ENCODE measurements at regions not wholly inside any gene's neighbourhood (a gene's known extent, or its start where the extent isn't known, plus 50 kb on each side); places are given as distances from the start of the nearest gene placed in this dataset.

GRCh38 chr11:11157185-11157584 is 195.9 kb downstream of the CSNK2A3 start:
- ATAC-seq (replicated peaks in 1 of 4) (peak; percentile 56 to 79 (median 64)), DNase-seq (peak; percentile 27 to 79 (median 59))
- Histone ChIP-seq H3K4me3 (ENCODE audit: control insufficient read depth in 1 of 2, extremely low read depth in 1 of 2, low read length in 1 of 2) (no peak overlapping the region), H3K9me3 (no peaks in the 10 kb centered on the region), H3K36me3 (ENCODE audit: control insufficient read depth in 2 of 2, extremely low read depth in 1 of 2, insufficient read depth in 1 of 2, low read length in 1 of 2) (peaks cover 0 to 2% of the 10 kb centered on the region in 2 donors), H3K27me3 (replicated peaks in 1 of 2; ENCODE audit: control insufficient read depth in 2 of 2, extremely low read depth in 1 of 2, insufficient read depth in 2 of 2, low read length in 1 of 2) (no peaks in the 10 kb centered on the region), H3K27ac (ENCODE audit: low read length) (no peak overlapping the region), H3K4me1 (ENCODE audit: control insufficient read depth in 1 of 2, extremely low read depth in 1 of 2, insufficient read depth in 2 of 2, low read length in 2 of 2) (peaks cover 6 to 32% of the 10 kb centered on the region in 2 experiments)
- Mint-ChIP-seq H3K27ac (peak overlapping the region; percentile 90 to 92), H3K4me1 (peaks cover 27 to 44% (median 35%) of the 10 kb centered on the region in 3 donors), H3K4me3 (peak overlapping the region in 1 of 3 donors; percentile 74), H3K9me3 (no peaks in the 10 kb centered on the region), H3K36me3 (peaks cover 17% of the 10 kb centered on the region), H3K27me3 (peaks cover 0 to 4% of the 10 kb centered on the region in 2 donors)
- CTCF ChIA-PET = interaction anchor here (0.6 to 5.6 kb wide), 11 partner anchors 9 to 630 kb away, joined by 3 to 57 read pairs (median 5); no protein-coding TSS in a partner anchor
- WGBS (ENCODE audit: insufficient coverage) = 78% methylated on average over 5 of the region's 7 CpGs
- POLR2A ChIA-PET = interaction anchor here in 1 of 2 donors (1.3 kb wide), 1 partner anchor 120 kb away, joined by 4 read pairs; no protein-coding TSS in a partner anchor

- Mint-ChIP-seq H3K27ac (peak overlapping the region; percentile 90 to 92), H3K36me3 (peaks cover 23% of the 10 kb centered on the region), H3K4me1 (peaks cover 33 to 52% (median 45%) of the 10 kb centered on the region in 3 donors), H3K9me3 (no peaks in the 10 kb centered on the region), H3K4me3 (peak overlapping the region; percentile 74 to 86 (median 78)), H3K27me3 (no peaks in the 10 kb centered on the region)
- peaks cover 6 to 32% of the 10 kb centered on the region in 2 experiments for H3K4me1 ChIP-seq (ENCODE audit: control insufficient read depth in 1 of 2, extremely low read depth in 1 of 2, insufficient read depth in 2 of 2, low read length in 2 of 2)
- 71% methylated on average over 31 of the region's 33 CpGs for WGBS (ENCODE audit: insufficient coverage)
- ATAC-seq (replicated peaks in 1 of 4) (peak; percentile 74 to 80 (median 78)), DNase-seq (peak in 34 of 35 experiments; percentile 21 to 70 (median 49))
- ChIA-PET POLR2A (interaction anchor here in 1 of 2 donors (0.5 to 0.6 kb wide), 2 partner anchors 352 to 662 kb away, joined by 3 to 5 read pairs; no protein-coding TSS in a partner anchor), CTCF (interaction anchor here (0.6 to 5.6 kb wide), 11 partner anchors 8 to 128 kb away, joined by 3 to 57 read pairs (median 5); no protein-coding TSS in a partner anchor)
- H3K4me3 ChIP-seq (ENCODE audit: control insufficient read depth in 1 of 2, extremely low read depth in 1 of 2, low read length in 1 of 2) = peak overlapping the region; percentile 35 to 44
- no peaks in the 10 kb centered on the region for H3K9me3 ChIP-seq
- H3K36me3 ChIP-seq (ENCODE audit: control insufficient read depth in 2 of 2, extremely low read depth in 1 of 2, insufficient read depth in 1 of 2, low read length in 1 of 2) = peaks cover 0 to 2% of the 10 kb centered on the region in 2 donors
- no peaks in the 10 kb centered on the region for H3K27me3 ChIP-seq (replicated peaks in 1 of 2; ENCODE audit: control insufficient read depth in 2 of 2, extremely low read depth in 1 of 2, insufficient read depth in 2 of 2, low read length in 1 of 2)
- H3K27ac ChIP-seq (ENCODE audit: low read length) = peak overlapping the region; percentile 46
Measured at GRCh38 chr11:11155962-11156815, 196.9 kb downstream of the CSNK2A3 start.

- Histone ChIP-seq H3K4me3 (ENCODE audit: control insufficient read depth in 1 of 2, extremely low read depth in 1 of 2, low read length in 1 of 2) (no peak overlapping the region), H3K27me3 (replicated peaks in 1 of 2; ENCODE audit: control insufficient read depth in 2 of 2, extremely low read depth in 1 of 2, insufficient read depth in 2 of 2, low read length in 1 of 2) (no peaks in the 10 kb centered on the region), H3K27ac (ENCODE audit: low read length) (no peak overlapping the region), H3K4me1 (ENCODE audit: control insufficient read depth in 1 of 2, extremely low read depth in 1 of 2, insufficient read depth in 2 of 2, low read length in 2 of 2) (peaks cover 31 to 65% of the 10 kb centered on the region in 2 experiments), H3K9me3 (no peaks in the 10 kb centered on the region), H3K36me3 (ENCODE audit: control insufficient read depth in 2 of 2, extremely low read depth in 1 of 2, insufficient read depth in 1 of 2, low read length in 1 of 2) (peaks cover 0 to 2% of the 10 kb centered on the region in 2 donors)
- Mint-ChIP-seq H3K27me3 (no peaks in the 10 kb centered on the region), H3K4me3 (no peak overlapping the region), H3K36me3 (peaks cover 24% of the 10 kb centered on the region), H3K9me3 (no peaks in the 10 kb centered on the region), H3K4me1 (peaks cover 66 to 85% (median 78%) of the 10 kb centered on the region in 3 donors), H3K27ac (peak overlapping the region in 1 of 2 donors; percentile 70)
- 93% methylated on average over 4 of the region's 4 CpGs for whole genome bisulfite sequencing (ENCODE audit: insufficient coverage)
- ChIA-PET CTCF (interaction anchor here (1.0 kb wide), 2 partner anchors 125 kb away, joined by 3 read pairs; no protein-coding TSS in a partner anchor), POLR2A (no interaction called here)
- DNase-seq (no peak), ATAC-seq (replicated peaks in 1 of 4) (no peak)
Measured at GRCh38 chr11:11152877-11153276, 200.2 kb downstream of the CSNK2A3 start.

GRCh38 chr11:11149671-11150459 is 203.2 kb downstream of the CSNK2A3 start:
- peak overlapping the region; percentile 6 to 25 for H3K4me3 ChIP-seq (ENCODE audit: control insufficient read depth in 1 of 2, extremely low read depth in 1 of 2, low read length in 1 of 2)
- H3K4me1 Mint-ChIP-seq = peaks cover 56 to 75% (median 74%) of the 10 kb centered on the region in 3 donors
- H3K36me3 ChIP-seq (ENCODE audit: control insufficient read depth in 2 of 2, extremely low read depth in 1 of 2, insufficient read depth in 1 of 2, low read length in 1 of 2) = peaks cover 0 to 2% of the 10 kb centered on the region in 2 donors
- peak overlapping the region; percentile 79 for H3K27ac ChIP-seq (ENCODE audit: low read length)
- peak overlapping the region; percentile 62 to 73 (median 72) for H3K4me3 Mint-ChIP-seq
- H3K27me3 ChIP-seq (replicated peaks in 1 of 2; ENCODE audit: control insufficient read depth in 2 of 2, extremely low read depth in 1 of 2, insufficient read depth in 2 of 2, low read length in 1 of 2) = no peaks in the 10 kb centered on the region
- no peaks in the 10 kb centered on the region for H3K9me3 Mint-ChIP-seq
- peak; percentile 86 to 91 (median 89) for ATAC-seq (replicated peaks in 1 of 4)
- ChIA-PET POLR2A (interaction anchor here (0.6 to 1.0 kb wide), 4 partner anchors 43 to 340 kb away, joined by 3 to 5 read pairs (median 4); no protein-coding TSS in a partner anchor), CTCF (interaction anchor here (0.8 to 2.3 kb wide), 8 partner anchors 9 to 341 kb away, joined by 3 to 7 read pairs (median 4); partner anchors contain the start of gene EIF4G2 (in 1 of the 2))
- peak; percentile 34 to 87 (median 64) for DNase-seq
- H3K4me1 ChIP-seq (ENCODE audit: control insufficient read depth in 1 of 2, extremely low read depth in 1 of 2, insufficient read depth in 2 of 2, low read length in 2 of 2) = peaks cover 34 to 52% of the 10 kb centered on the region in 2 experiments
- no peaks in the 10 kb centered on the region for H3K9me3 ChIP-seq
- H3K36me3 Mint-ChIP-seq = peaks cover 27% of the 10 kb centered on the region
- H3K27me3 Mint-ChIP-seq = no peaks in the 10 kb centered on the region
- 15% methylated on average over 6 of the region's 8 CpGs for WGBS (ENCODE audit: insufficient coverage)
- peak overlapping the region; percentile 90 to 96 for H3K27ac Mint-ChIP-seq

GRCh38 chr11:11148596-11148995 is 204.5 kb downstream of the CSNK2A3 start:
- peaks cover 29 to 44% of the 10 kb centered on the region in 2 experiments for H3K4me1 ChIP-seq (ENCODE audit: control insufficient read depth in 1 of 2, extremely low read depth in 1 of 2, insufficient read depth in 2 of 2, low read length in 2 of 2)
- Mint-ChIP-seq H3K4me3 (peak overlapping the region in 1 of 3 donors; percentile 72), H3K9me3 (no peaks in the 10 kb centered on the region), H3K36me3 (peaks cover 26% of the 10 kb centered on the region), H3K27me3 (no peaks in the 10 kb centered on the region), H3K27ac (peak overlapping the region; percentile 41 to 96), H3K4me1 (peaks cover 48 to 75% (median 61%) of the 10 kb centered on the region in 3 donors)
- H3K27me3 ChIP-seq (replicated peaks in 1 of 2; ENCODE audit: control insufficient read depth in 2 of 2, extremely low read depth in 1 of 2, insufficient read depth in 2 of 2, low read length in 1 of 2) = no peaks in the 10 kb centered on the region
- ATAC-seq (replicated peaks in 1 of 4) (no peak), DNase-seq (no peak)
- peaks cover 0 to 2% of the 10 kb centered on the region in 2 donors for H3K36me3 ChIP-seq (ENCODE audit: control insufficient read depth in 2 of 2, extremely low read depth in 1 of 2, insufficient read depth in 1 of 2, low read length in 1 of 2)
- no peak overlapping the region for H3K4me3 ChIP-seq (ENCODE audit: control insufficient read depth in 1 of 2, extremely low read depth in 1 of 2, low read length in 1 of 2)
- CTCF ChIA-PET = interaction anchor here (0.5 to 2.3 kb wide), 8 partner anchors 9 to 345 kb away, joined by 3 to 7 read pairs (median 4); partner anchors contain the start of gene EIF4G2 (in 1 of the 2)
- WGBS (ENCODE audit: insufficient coverage) = 90% methylated on average over 3 of the region's 4 CpGs
- H3K27ac ChIP-seq (ENCODE audit: low read length) = no peak overlapping the region
- POLR2A ChIA-PET = interaction anchor here in 1 of 2 donors (0.9 kb wide), 1 partner anchor 339 kb away, joined by 4 read pairs; no protein-coding TSS in a partner anchor
- no peaks in the 10 kb centered on the region for H3K9me3 ChIP-seq
